Astrocyte (in vitro differentiated cells and primary cell): ENCODE measurements at regions not wholly inside any gene's neighbourhood (a gene's known extent, or its start where the extent isn't known, plus 50 kb on each side); places are given as distances from the start of the nearest gene placed in this dataset.

Source experiments
- DNase-seq: peaks from one replicate; pipeline ENCODE4 v3.0.0-alpha.2; 2010; ENCODE audit warnings: low read depth
- FAIRE-seq: peaks from 2 replicates; lab custom pipeline; 2011; peaks lifted over from hg19 to GRCh38; lab: Jason Lieb, UNC
- H2AFZ ChIP-seq: 2 replicates; pipeline ENCODE4 v1.6.0; 2012; ENCODE audit warnings: low read depth, low read length, inconsistent platforms
- H3K27ac ChIP-seq: 2 replicates; pipeline ENCODE4 v1.5.1; 2011; ENCODE audit warnings: low read depth, low read length, inconsistent platforms
- H3K27me3 ChIP-seq: 2 replicates; pipeline ENCODE4 v1.6.0; 2011; ENCODE audit warnings: low read length, inconsistent platforms; ENCODE audit not compliant: insufficient read depth
- H3K36me3 ChIP-seq: 2 replicates; pipeline ENCODE4 v1.5.1; 2011; ENCODE audit warnings: low read length, inconsistent platforms; ENCODE audit not compliant: insufficient read depth
- H3K4me1 ChIP-seq: 2 replicates; pipeline ENCODE4 v1.5.1; 2011; ENCODE audit warnings: low read length, inconsistent platforms; ENCODE audit not compliant: insufficient read depth
- H3K4me2 ChIP-seq: 2 replicates; pipeline ENCODE4 v1.6.0; 2012; ENCODE audit warnings: low read length, inconsistent platforms
- H3K4me3 ChIP-seq: 2 replicates; pipeline ENCODE4 v1.5.1; 2011; ENCODE audit warnings: low read depth, mild to moderate bottlenecking, low read length, inconsistent platforms; ENCODE audit not compliant: insufficient read depth
- H3K79me2 ChIP-seq: 2 replicates; pipeline ENCODE4 v1.6.0; 2012; ENCODE audit warnings: mild to moderate bottlenecking, low read length, inconsistent platforms; ENCODE audit not compliant: insufficient read depth
- H3K9ac ChIP-seq: 2 replicates; pipeline ENCODE4 v1.6.0; 2012; ENCODE audit warnings: mild to moderate bottlenecking, low read length, inconsistent platforms
- H3K9me3 ChIP-seq: 2 replicates; pipeline ENCODE4 v1.5.1; 2012; ENCODE audit warnings: low read depth, mild to moderate bottlenecking, low read length, inconsistent platforms; ENCODE audit not compliant: insufficient read depth
- H4K20me1 ChIP-seq: 2 replicates; pipeline ENCODE4 v1.6.0; 2012; ENCODE audit warnings: low read length, inconsistent platforms; ENCODE audit not compliant: insufficient read depth
- H3K27ac Mint-ChIP-seq: one replicate; pipeline ENCODE4 v1.8.0; 2021; ENCODE audit warnings: mild to moderate bottlenecking, mixed read lengths; ENCODE audit not compliant: unreplicated experiment
- H3K27me3 Mint-ChIP-seq: one replicate; pipeline ENCODE4 v1.8.0; 2021; ENCODE audit warnings: low read depth, mixed read lengths; ENCODE audit not compliant: unreplicated experiment
- H3K36me3 Mint-ChIP-seq: one replicate; pipeline ENCODE4 v1.8.0; 2021; ENCODE audit warnings: low read depth, mixed read lengths; ENCODE audit not compliant: unreplicated experiment
- H3K4me1 Mint-ChIP-seq: one replicate; pipeline ENCODE4 v1.8.0; 2021; ENCODE audit warnings: low read depth, mixed read lengths; ENCODE audit not compliant: unreplicated experiment
- H3K4me3 Mint-ChIP-seq: one replicate; pipeline ENCODE4 v1.8.0; 2021; ENCODE audit warnings: mild to moderate bottlenecking, moderate library complexity, mixed read lengths; ENCODE audit not compliant: unreplicated experiment
- H3K9me3 Mint-ChIP-seq: one replicate; pipeline ENCODE4 v1.8.0; 2021; ENCODE audit warnings: mild to moderate bottlenecking, mixed read lengths; ENCODE audit not compliant: unreplicated experiment
- EZH2 ChIP-seq: IDR thresholded peaks from 2 replicates; pipeline ENCODE4 v1.6.1; 2012; ENCODE audit warnings: mild to moderate bottlenecking, low read length, inconsistent platforms; ENCODE audit not compliant: insufficient read depth
- TF ChIP-seq, protein P1 (sequence below): IDR thresholded peaks from 2 replicates; pipeline ENCODE4 v1.5.1; 2011; ENCODE audit warnings: low read depth, mild to moderate bottlenecking, inconsistent platforms, low read length, moderate library complexity; ENCODE audit not compliant: insufficient read depth

- H3K27ac ChIP-seq, result no peak overlapping the region
- no peaks in the 10 kb centered on the region for H3K36me3 ChIP-seq
- no peaks in the 10 kb centered on the region for H3K27me3 ChIP-seq
- H3K27ac Mint-ChIP-seq, result no peak overlapping the region
- no peak for TF ChIP-seq EZH2
- TF ChIP-seq, protein P1, sequence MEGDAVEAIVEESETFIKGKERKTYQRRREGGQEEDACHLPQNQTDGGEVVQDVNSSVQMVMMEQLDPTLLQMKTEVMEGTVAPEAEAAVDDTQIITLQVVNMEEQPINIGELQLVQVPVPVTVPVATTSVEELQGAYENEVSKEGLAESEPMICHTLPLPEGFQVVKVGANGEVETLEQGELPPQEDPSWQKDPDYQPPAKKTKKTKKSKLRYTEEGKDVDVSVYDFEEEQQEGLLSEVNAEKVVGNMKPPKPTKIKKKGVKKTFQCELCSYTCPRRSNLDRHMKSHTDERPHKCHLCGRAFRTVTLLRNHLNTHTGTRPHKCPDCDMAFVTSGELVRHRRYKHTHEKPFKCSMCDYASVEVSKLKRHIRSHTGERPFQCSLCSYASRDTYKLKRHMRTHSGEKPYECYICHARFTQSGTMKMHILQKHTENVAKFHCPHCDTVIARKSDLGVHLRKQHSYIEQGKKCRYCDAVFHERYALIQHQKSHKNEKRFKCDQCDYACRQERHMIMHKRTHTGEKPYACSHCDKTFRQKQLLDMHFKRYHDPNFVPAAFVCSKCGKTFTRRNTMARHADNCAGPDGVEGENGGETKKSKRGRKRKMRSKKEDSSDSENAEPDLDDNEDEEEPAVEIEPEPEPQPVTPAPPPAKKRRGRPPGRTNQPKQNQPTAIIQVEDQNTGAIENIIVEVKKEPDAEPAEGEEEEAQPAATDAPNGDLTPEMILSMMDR, result no peak
- H3K4me3 ChIP-seq, result no peak overlapping the region
- H3K36me3 Mint-ChIP-seq, result no peaks in the 10 kb centered on the region
- H3K27me3 Mint-ChIP-seq, result no peaks in the 10 kb centered on the region
- DNase-seq (no peak), FAIRE-seq (peak; percentile 29)
- H3K4me1 ChIP-seq, result no peaks in the 10 kb centered on the region
- H3K9me3 ChIP-seq, result no peaks in the 10 kb centered on the region
- H3K79me2 ChIP-seq, result no peaks in the 10 kb centered on the region
- peaks cover 12% of the 10 kb centered on the region for H3K9me3 Mint-ChIP-seq
- no peak overlapping the region for H3K9ac ChIP-seq
- H3K4me1 Mint-ChIP-seq, result peaks cover 14% of the 10 kb centered on the region
- H3K4me2 ChIP-seq, result no peak overlapping the region
- H2AFZ ChIP-seq, result no peak overlapping the region
- H4K20me1 ChIP-seq, result no peaks in the 10 kb centered on the region
- no peak overlapping the region for H3K4me3 Mint-ChIP-seq
Observed at GRCh38 chr2:237271698-237272652, 142.0 kb downstream of the COL6A3 start.
